Peyer's patch (tissue), 4 donors: ENCODE measurements at regions not wholly inside any gene's neighbourhood (a gene's known extent, or its start where the extent isn't known, plus 50 kb on each side); places are given as distances from the start of the nearest gene placed in this dataset.

Experiments
- DNase-seq, 3 donors: peaks; one replicate each; pipeline ENCODE4 v3.0.0-alpha.2; 2017 to 2019
- H3K27ac ChIP-seq, 4 donors: fragments of 200-600 bp; sonication (generic); one replicate each; pipeline ENCODE4 v1.5.1; 2016 to 2019
- H3K27me3 ChIP-seq, 2 donors: fragments of 200-600 bp; sonication (generic); one replicate each; pipeline ENCODE4 v1.5.1; 2019
- H3K36me3 ChIP-seq, 3 donors: fragments of 200-600 bp; sonication (generic); one replicate each; pipeline ENCODE4 v1.5.1; 2016 to 2019
- H3K4me1 ChIP-seq, 4 donors: fragments of 200-600 bp; sonication (generic); one replicate each; pipeline ENCODE4 v1.5.1; 2016 to 2019
- H3K4me3 ChIP-seq, 4 donors: fragments of 200-600 bp; sonication (generic); 1 replicate in 3 of 4; 2 replicates in 1 of 4; pipeline ENCODE4 v1.5.1; 2016 to 2019; ENCODE audit warnings: mild to moderate bottlenecking in 1 of 4
- H3K9me3 ChIP-seq, 4 donors: fragments of 200-600 bp; sonication (generic); one replicate each; pipeline ENCODE4 v1.5.1; 2016 to 2019; ENCODE audit warnings: mild to moderate bottlenecking in 1 of 4
- CTCF ChIP-seq, 6 experiments: fragments of 450-650 bp in 4 of 6; fragments of 200-600 bp in 2 of 6; sonication (generic) in 1 of 6; IDR thresholded peaks; one replicate each; pipeline ENCODE4 v1.5.1; 2017 to 2019; ENCODE audit warnings: antibody characterized with exemption in 6 of 6, mild to moderate bottlenecking in 3 of 6, moderate library complexity in 1 of 6
- POLR2A ChIP-seq, 2 donors: fragments of 450-650 bp; IDR thresholded peaks; one replicate each; pipeline ENCODE4 v1.5.1; 2017; ENCODE audit warnings: antibody characterized with exemption in 2 of 2, mild to moderate bottlenecking in 2 of 2, moderate library complexity in 2 of 2

- Histone ChIP-seq H3K4me1 (peaks cover 0 to 9% (median 0%) of the 10 kb centered on the region in 4 donors), H3K36me3 (no peaks in the 10 kb centered on the region), H3K27ac (no peak overlapping the region), H3K27me3 (no peaks in the 10 kb centered on the region), H3K4me3 (no peak overlapping the region), H3K9me3 (no peaks in the 10 kb centered on the region)
- TF ChIP-seq POLR2A (IDR thresholded peaks at IDR 0.05) (no peak), CTCF (IDR thresholded peaks at IDR 0.05) (no peak)
- DNase-seq: no peak
Measured at GRCh38 chr4:153140294-153140693, 63.9 kb upstream of the TRIM2 start.

GRCh38 chr4:153141238-153141637 is 63.0 kb upstream of the TRIM2 start:
- Histone ChIP-seq H3K4me1 (peaks cover 0 to 9% (median 0%) of the 10 kb centered on the region in 4 donors), H3K27ac (no peak overlapping the region), H3K9me3 (no peaks in the 10 kb centered on the region), H3K36me3 (no peaks in the 10 kb centered on the region), H3K27me3 (no peaks in the 10 kb centered on the region), H3K4me3 (no peak overlapping the region)
- DNase-seq: no peak
- TF ChIP-seq CTCF (IDR thresholded peaks at IDR 0.05) (no peak), POLR2A (IDR thresholded peaks at IDR 0.05) (no peak)

GRCh38 chr4:153142700-153143438 is 61.4 kb upstream of the TRIM2 start:
- TF ChIP-seq POLR2A (IDR thresholded peaks at IDR 0.05) (no peak), CTCF (IDR thresholded peaks at IDR 0.05) (peak in 5 of 6 experiments; percentile 49 to 95 (median 93))
- H3K9me3 ChIP-seq: no peaks in the 10 kb centered on the region
- no peak overlapping the region for H3K4me3 ChIP-seq

GRCh38 chr4:153143527-153144348 is 60.5 kb upstream of the TRIM2 start:
- H3K27ac ChIP-seq: peak overlapping the region in 1 of 4 donors; percentile 57

More at GRCh38 chr4:153142700-153143438, 61.4 kb upstream of the TRIM2 start:
- H3K4me1 ChIP-seq: peaks cover 0 to 9% (median 0%) of the 10 kb centered on the region in 4 donors
- H3K36me3 ChIP-seq: no peaks in the 10 kb centered on the region
- H3K27ac ChIP-seq: peak overlapping the region in 1 of 4 donors; percentile 57
- no peaks in the 10 kb centered on the region for H3K27me3 ChIP-seq
- peak; percentile 23 to 75 (median 74) for DNase-seq

GRCh38 chr4:153146031-153146430 is 58.2 kb upstream of the TRIM2 start:
- Histone ChIP-seq H3K27ac (no peak overlapping the region), H3K4me3 (no peak overlapping the region), H3K9me3 (no peaks in the 10 kb centered on the region), H3K4me1 (peaks cover 0 to 9% (median 0%) of the 10 kb centered on the region in 4 donors), H3K27me3 (no peaks in the 10 kb centered on the region), H3K36me3 (no peaks in the 10 kb centered on the region)
- DNase-seq: no peak
- no peak for TF ChIP-seq CTCF (IDR thresholded peaks at IDR 0.05)
- TF ChIP-seq POLR2A (IDR thresholded peaks at IDR 0.05): no peak

More at GRCh38 chr4:153143527-153144348, 60.5 kb upstream of the TRIM2 start:
- TF ChIP-seq POLR2A (IDR thresholded peaks at IDR 0.05) (no peak), CTCF (IDR thresholded peaks at IDR 0.05) (no peak)
- peaks cover 0 to 9% (median 0%) of the 10 kb centered on the region in 4 donors for H3K4me1 ChIP-seq
- peak in 1 of 3 donors; percentile 56 for DNase-seq
- no peaks in the 10 kb centered on the region for H3K9me3 ChIP-seq
- no peaks in the 10 kb centered on the region for H3K36me3 ChIP-seq
- H3K27me3 ChIP-seq: no peaks in the 10 kb centered on the region
- H3K4me3 ChIP-seq: no peak overlapping the region
